ENCODE measurements at regions not wholly inside any gene's neighbourhood (a gene's known extent, or its start where the extent isn't known, plus 50 kb on each side); places are given as distances from the start of the nearest gene placed in this dataset.

GRCh38 chr6:66376001-66376400 lies 669.0 kb upstream of the EYS start:
- DNase-seq (ENCODE audit: low spot score) = no peak
- no peak for TF ChIP-seq CTCF (IDR thresholded peaks at IDR 0.05; ENCODE audit: extremely low read depth, missing control alignments)

- no peak for DNase-seq (ENCODE audit: low spot score)
- TF ChIP-seq CTCF (IDR thresholded peaks at IDR 0.05; ENCODE audit: extremely low read depth, missing control alignments) = no peak
These were observed 662.4 kb upstream of the EYS start for GRCh38 chr6:66369407-66369806.

GRCh38 chr6:66362888-66363287 lies 655.9 kb upstream of the EYS start:
- TF ChIP-seq CTCF (IDR thresholded peaks at IDR 0.05; ENCODE audit: extremely low read depth, missing control alignments) = no peak
- DNase-seq (ENCODE audit: low spot score) = no peak

GRCh38 chr6:66361886-66362285 lies 654.9 kb upstream of the EYS start:
- no peak for TF ChIP-seq CTCF (IDR thresholded peaks at IDR 0.05; ENCODE audit: extremely low read depth, missing control alignments)
- no peak for DNase-seq (ENCODE audit: low spot score)

GRCh38 chr6:66357781-66358180 lies 650.8 kb upstream of the EYS start:
- no peak for TF ChIP-seq CTCF (IDR thresholded peaks at IDR 0.05; ENCODE audit: extremely low read depth, missing control alignments)
- no peak for DNase-seq (ENCODE audit: low spot score)

GRCh38 chr6:66355471-66355870 lies 648.4 kb upstream of the EYS start:
- no peak for DNase-seq (ENCODE audit: low spot score)
- TF ChIP-seq CTCF (IDR thresholded peaks at IDR 0.05; ENCODE audit: extremely low read depth, missing control alignments) = no peak

GRCh38 chr6:66344796-66345195 lies 637.8 kb upstream of the EYS start:
- no peak for DNase-seq (ENCODE audit: low spot score)
- TF ChIP-seq CTCF (IDR thresholded peaks at IDR 0.05; ENCODE audit: extremely low read depth, missing control alignments) = no peak

Data from GM20000 (cell line).